Caco-2 (cell line): ENCODE measurements at regions not wholly inside any gene's neighbourhood (a gene's known extent, or its start where the extent isn't known, plus 50 kb on each side); places are given as distances from the start of the nearest gene placed in this dataset.

Experiments
- BruUV-seq: library from RNA; stranded (reverse); fragments of 400-500 nt; replicated peaks from 2 replicates; lab custom pipeline; 2021; lab: Mats Ljungman, UMichigan
- CTCF ChIA-PET: fragments of 300-600 bp; sonication (Branson Sonifier 250); formaldehyde crosslinking; loops from one replicate; lab custom pipeline; 2022; ENCODE audit warnings: antibody characterized with exemption; lab: Charles Lee
- POLR2A ChIA-PET: fragments of 300-600 bp; sonication (Branson Sonifier 250); formaldehyde crosslinking; loops from one replicate; lab custom pipeline; 2022; ENCODE audit warnings: antibody characterized with exemption; lab: Charles Lee
- DNase-seq, 2 experiments: peaks; one replicate each; pipeline versions ENCODE4 v3.0.0 to v3.0.0-alpha.2; 2020 to 2022
- H3K27me3 ChIP-seq: replicated peaks from 2 replicates; pipeline ENCODE4 v1.6.0; 2011; ENCODE audit warnings: low read length; ENCODE audit not compliant: control insufficient read depth, insufficient read depth
- H3K36me3 ChIP-seq: 2 replicates; pipeline ENCODE4 v1.5.1; 2011; ENCODE audit warnings: low read length; ENCODE audit not compliant: control insufficient read depth, insufficient read depth
- H3K4me1 ChIP-seq: fragments of 250-450 bp; sonication (Bioruptor Pico); 2 replicates; pipeline ENCODE4 v1.5.1; 2020; ENCODE audit warnings: mild to moderate bottlenecking
- H3K4me3 ChIP-seq: 2 replicates; pipeline ENCODE4 v1.5.1; 2011; ENCODE audit warnings: low read depth, mild to moderate bottlenecking, control low read depth, low read length
- H3K9me3 ChIP-seq: fragments of 250-450 bp; sonication (Bioruptor Pico); 2 replicates; pipeline ENCODE4 v1.5.1; 2020; ENCODE audit warnings: mild to moderate bottlenecking, moderate library complexity
- H3K27ac Mint-ChIP-seq: one replicate; pipeline ENCODE4 v1.8.0; 2022; ENCODE audit warnings: mixed read lengths; ENCODE audit not compliant: unreplicated experiment
- H3K27me3 Mint-ChIP-seq: one replicate; pipeline ENCODE4 v1.8.0; 2022; ENCODE audit warnings: mixed read lengths; ENCODE audit not compliant: insufficient read depth, unreplicated experiment
- H3K36me3 Mint-ChIP-seq: one replicate; pipeline ENCODE4 v1.8.0; 2022; ENCODE audit warnings: mild to moderate bottlenecking, mixed read lengths; ENCODE audit not compliant: insufficient read depth, unreplicated experiment
- H3K4me1 Mint-ChIP-seq: one replicate; pipeline ENCODE4 v1.8.0; 2022; ENCODE audit warnings: low read depth, mixed read lengths; ENCODE audit not compliant: unreplicated experiment
- H3K4me3 Mint-ChIP-seq: one replicate; pipeline ENCODE4 v1.8.0; 2022; ENCODE audit warnings: mild to moderate bottlenecking, moderate library complexity, mixed read lengths; ENCODE audit not compliant: unreplicated experiment
- H3K9me3 Mint-ChIP-seq: one replicate; pipeline ENCODE4 v1.8.0; 2022; ENCODE audit warnings: mixed read lengths; ENCODE audit not compliant: unreplicated experiment
- intact Hi-C: fragments of 100-400 bp; cut with micrococcal nuclease; formaldehyde crosslinking; loops from one replicate; pipeline ENCODE4 v1.10.0; 2022; ENCODE audit not compliant: unreplicated experiment
- TF ChIP-seq, protein P1 (sequence below), 2 experiments: fragments of 200-600 bp in 1 of 2; IDR thresholded peaks; 1 replicate in 1 of 2; 2 replicates in 1 of 2; pipeline versions ENCODE4 v1.5.1 to v1.8.0; 2011 to 2022; ENCODE audit warnings: antibody characterized with exemption in 1 of 2, control low read depth in 1 of 2, inconsistent platforms in 1 of 2, low read depth in 1 of 2, low read length in 1 of 2, mild to moderate bottlenecking in 1 of 2, moderate library complexity in 1 of 2; ENCODE audit not compliant: insufficient read depth in 1 of 2, severe bottlenecking in 1 of 2, unreplicated experiment in 1 of 2

DNA sequence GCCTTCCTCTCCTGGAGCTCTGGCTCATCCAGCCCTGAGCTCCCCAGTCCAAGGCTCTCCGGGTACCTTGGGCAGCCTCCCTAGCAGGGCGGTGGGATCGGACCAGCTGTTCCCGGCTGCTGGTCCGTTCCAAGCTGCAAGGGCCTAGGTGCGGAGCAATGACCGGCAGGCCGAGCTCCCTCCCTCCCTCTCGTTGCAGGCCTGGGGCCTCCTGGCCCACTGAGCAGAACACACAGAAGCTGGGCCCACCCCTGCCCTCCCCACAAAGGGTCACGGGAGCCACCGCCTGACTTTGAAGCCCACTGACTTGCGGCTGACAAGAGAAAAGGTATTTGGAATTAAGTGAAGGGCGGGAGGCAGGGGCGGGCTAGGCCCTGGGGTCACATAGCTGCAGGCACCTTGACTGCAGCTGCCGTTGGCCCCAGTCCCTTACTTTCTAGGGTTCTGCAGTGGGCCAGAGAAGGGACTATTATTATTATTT, 104.7 kb upstream of the IER5L start:
- no peak overlapping the region for H3K27ac Mint-ChIP-seq
- no peaks in the 10 kb centered on the region for H3K9me3 ChIP-seq
- no peak overlapping the region for H3K4me3 ChIP-seq
- no peaks in the 10 kb centered on the region for H3K9me3 Mint-ChIP-seq
- TF ChIP-seq, protein P1, sequence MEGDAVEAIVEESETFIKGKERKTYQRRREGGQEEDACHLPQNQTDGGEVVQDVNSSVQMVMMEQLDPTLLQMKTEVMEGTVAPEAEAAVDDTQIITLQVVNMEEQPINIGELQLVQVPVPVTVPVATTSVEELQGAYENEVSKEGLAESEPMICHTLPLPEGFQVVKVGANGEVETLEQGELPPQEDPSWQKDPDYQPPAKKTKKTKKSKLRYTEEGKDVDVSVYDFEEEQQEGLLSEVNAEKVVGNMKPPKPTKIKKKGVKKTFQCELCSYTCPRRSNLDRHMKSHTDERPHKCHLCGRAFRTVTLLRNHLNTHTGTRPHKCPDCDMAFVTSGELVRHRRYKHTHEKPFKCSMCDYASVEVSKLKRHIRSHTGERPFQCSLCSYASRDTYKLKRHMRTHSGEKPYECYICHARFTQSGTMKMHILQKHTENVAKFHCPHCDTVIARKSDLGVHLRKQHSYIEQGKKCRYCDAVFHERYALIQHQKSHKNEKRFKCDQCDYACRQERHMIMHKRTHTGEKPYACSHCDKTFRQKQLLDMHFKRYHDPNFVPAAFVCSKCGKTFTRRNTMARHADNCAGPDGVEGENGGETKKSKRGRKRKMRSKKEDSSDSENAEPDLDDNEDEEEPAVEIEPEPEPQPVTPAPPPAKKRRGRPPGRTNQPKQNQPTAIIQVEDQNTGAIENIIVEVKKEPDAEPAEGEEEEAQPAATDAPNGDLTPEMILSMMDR (IDR thresholded peaks at IDR 0.05; ENCODE audit: insufficient read depth in 1 of 2, low read depth in 1 of 2, low read length in 1 of 2, severe bottlenecking in 1 of 2, unreplicated experiment in 1 of 2), result no peak
- H3K36me3 ChIP-seq, result no peaks in the 10 kb centered on the region
- intact Hi-C loops, result no loop called here
- BruUV-seq, result no TSS peak
- ChIA-PET POLR2A (no interaction called here), CTCF (interaction anchor here (0.9 kb wide), 1 partner anchor 109 kb away, joined by 3 read pairs; no protein-coding TSS in a partner anchor)
- H3K27me3 ChIP-seq, result no peaks in the 10 kb centered on the region
- H3K4me3 Mint-ChIP-seq, result no peak overlapping the region
- H3K36me3 Mint-ChIP-seq, result no peaks in the 10 kb centered on the region
- peaks cover 9% of the 10 kb centered on the region for H3K4me1 Mint-ChIP-seq
- peaks cover 9% of the 10 kb centered on the region for H3K4me1 ChIP-seq
- H3K27me3 Mint-ChIP-seq, result no peaks in the 10 kb centered on the region
- DNase-seq, result no peak

DNA sequence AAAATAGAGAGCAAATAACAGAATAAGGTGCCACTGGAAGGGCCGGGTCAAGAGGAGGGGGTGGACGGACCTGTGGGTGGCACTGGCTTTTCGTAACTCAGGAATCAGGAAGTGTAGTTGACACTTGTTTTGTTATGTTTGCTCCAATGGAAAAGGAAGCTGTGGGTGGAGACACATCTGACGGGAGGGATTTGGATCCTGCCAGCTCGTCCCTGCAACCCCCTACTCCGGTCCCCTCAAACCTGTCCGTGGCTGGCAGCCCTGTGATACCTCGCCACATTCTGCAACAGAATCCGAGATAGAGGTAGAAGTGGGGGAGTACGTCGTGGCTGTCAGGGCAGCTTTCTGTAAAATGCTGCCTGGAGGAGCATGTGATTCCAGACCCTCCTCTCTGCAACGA, 104.2 kb upstream of the IER5L start:
- Histone ChIP-seq H3K27me3 (no peaks in the 10 kb centered on the region), H3K9me3 (no peaks in the 10 kb centered on the region), H3K4me1 (peaks cover 13% of the 10 kb centered on the region), H3K36me3 (no peaks in the 10 kb centered on the region), H3K4me3 (no peak overlapping the region)
- intact Hi-C loops, result no loop called here
- H3K4me1 Mint-ChIP-seq, result peaks cover 10% of the 10 kb centered on the region
- TF ChIP-seq, protein P1 (IDR thresholded peaks at IDR 0.05; ENCODE audit: insufficient read depth in 1 of 2, low read depth in 1 of 2, low read length in 1 of 2, severe bottlenecking in 1 of 2, unreplicated experiment in 1 of 2), result no peak
- BruUV-seq, result no TSS peak
- ChIA-PET POLR2A (no interaction called here), CTCF (interaction anchor here (0.9 kb wide), 1 partner anchor 109 kb away, joined by 3 read pairs; no protein-coding TSS in a partner anchor)
- DNase-seq, result no peak
- no peaks in the 10 kb centered on the region for H3K27me3 Mint-ChIP-seq
- no peaks in the 10 kb centered on the region for H3K36me3 Mint-ChIP-seq
- H3K9me3 Mint-ChIP-seq, result no peaks in the 10 kb centered on the region
- H3K4me3 Mint-ChIP-seq, result no peak overlapping the region
- H3K27ac Mint-ChIP-seq, result no peak overlapping the region

DNA sequence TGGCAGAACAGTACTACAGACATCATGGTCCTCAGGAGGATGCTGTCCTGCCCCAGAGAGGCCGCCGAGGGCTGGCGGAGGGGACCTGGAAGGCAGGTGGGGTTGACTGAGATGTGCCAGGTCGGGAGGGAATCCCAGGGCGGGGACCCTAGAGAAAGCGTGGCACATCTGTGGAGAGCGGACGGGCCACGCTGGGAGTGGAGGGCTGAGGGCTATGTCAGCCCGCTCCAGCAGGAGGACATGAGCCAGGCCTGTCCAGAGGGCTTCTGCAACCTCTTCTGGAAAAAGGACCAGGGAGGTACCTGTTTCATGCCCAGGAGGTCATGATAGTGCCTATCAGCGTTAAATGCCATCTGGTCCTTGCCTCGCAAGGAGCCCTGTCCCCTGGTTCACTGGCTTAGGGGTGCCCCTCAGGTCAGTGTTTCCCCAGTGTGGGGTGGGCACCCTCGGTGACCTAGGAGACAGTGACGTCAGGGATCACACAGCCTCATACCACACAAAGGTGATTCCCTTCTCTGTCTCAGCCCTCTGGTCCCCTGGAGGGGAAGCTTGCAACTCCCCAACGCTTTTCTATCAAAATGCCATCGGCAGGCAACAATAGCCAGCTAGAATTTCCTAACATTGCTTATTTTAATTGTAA, 103.6 kb upstream of the IER5L start:
- no peak overlapping the region for H3K27ac Mint-ChIP-seq
- Histone ChIP-seq H3K4me1 (peaks cover 18% of the 10 kb centered on the region), H3K36me3 (no peaks in the 10 kb centered on the region), H3K4me3 (no peak overlapping the region), H3K9me3 (no peaks in the 10 kb centered on the region), H3K27me3 (no peaks in the 10 kb centered on the region)
- H3K27me3 Mint-ChIP-seq, result no peaks in the 10 kb centered on the region
- ChIA-PET CTCF (no interaction called here), POLR2A (no interaction called here)
- intact Hi-C loops, result no loop called here
- no peak overlapping the region for H3K4me3 Mint-ChIP-seq
- no peaks in the 10 kb centered on the region for H3K36me3 Mint-ChIP-seq
- no peaks in the 10 kb centered on the region for H3K9me3 Mint-ChIP-seq
- peaks cover 17% of the 10 kb centered on the region for H3K4me1 Mint-ChIP-seq
- no TSS peak for BruUV-seq
- DNase-seq, result no peak
- TF ChIP-seq, protein P1 (IDR thresholded peaks at IDR 0.05; ENCODE audit: insufficient read depth in 1 of 2, low read depth in 1 of 2, low read length in 1 of 2, severe bottlenecking in 1 of 2, unreplicated experiment in 1 of 2), result no peak
